ENCODE measurements at regions not wholly inside any gene's neighbourhood (a gene's known extent, or its start where the extent isn't known, plus 50 kb on each side); places are given as distances from the start of the nearest gene placed in this dataset.

DNA sequence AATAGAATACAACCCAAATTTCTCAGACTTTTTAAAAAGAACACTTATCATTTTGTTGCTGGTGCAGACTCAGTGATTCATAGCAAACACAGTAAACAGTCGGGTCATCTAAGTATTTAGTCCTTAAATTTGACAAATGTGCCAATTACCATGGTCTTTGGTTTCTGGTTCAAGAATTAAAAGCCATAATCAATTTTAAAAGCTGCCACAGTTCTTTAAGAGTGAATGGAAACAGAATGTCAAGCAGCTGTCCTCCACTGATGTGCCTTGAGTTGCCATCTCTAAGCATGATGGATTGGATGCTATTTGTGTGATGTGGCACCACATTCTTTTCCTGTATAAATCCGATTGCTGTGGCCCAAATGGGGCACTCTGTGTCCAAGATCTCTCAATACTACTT, 67.2 kb upstream of the MLIP start:
- TF ChIP-seq, protein P1, sequence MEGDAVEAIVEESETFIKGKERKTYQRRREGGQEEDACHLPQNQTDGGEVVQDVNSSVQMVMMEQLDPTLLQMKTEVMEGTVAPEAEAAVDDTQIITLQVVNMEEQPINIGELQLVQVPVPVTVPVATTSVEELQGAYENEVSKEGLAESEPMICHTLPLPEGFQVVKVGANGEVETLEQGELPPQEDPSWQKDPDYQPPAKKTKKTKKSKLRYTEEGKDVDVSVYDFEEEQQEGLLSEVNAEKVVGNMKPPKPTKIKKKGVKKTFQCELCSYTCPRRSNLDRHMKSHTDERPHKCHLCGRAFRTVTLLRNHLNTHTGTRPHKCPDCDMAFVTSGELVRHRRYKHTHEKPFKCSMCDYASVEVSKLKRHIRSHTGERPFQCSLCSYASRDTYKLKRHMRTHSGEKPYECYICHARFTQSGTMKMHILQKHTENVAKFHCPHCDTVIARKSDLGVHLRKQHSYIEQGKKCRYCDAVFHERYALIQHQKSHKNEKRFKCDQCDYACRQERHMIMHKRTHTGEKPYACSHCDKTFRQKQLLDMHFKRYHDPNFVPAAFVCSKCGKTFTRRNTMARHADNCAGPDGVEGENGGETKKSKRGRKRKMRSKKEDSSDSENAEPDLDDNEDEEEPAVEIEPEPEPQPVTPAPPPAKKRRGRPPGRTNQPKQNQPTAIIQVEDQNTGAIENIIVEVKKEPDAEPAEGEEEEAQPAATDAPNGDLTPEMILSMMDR (IDR thresholded peaks at IDR 0.05), result no peak
- TF ChIP-seq POLR2A (IDR thresholded peaks at IDR 0.05), result no peak

All from tibial nerve (tissue), 3 donors.